ENCODE measurements at regions not wholly inside any gene's neighbourhood (a gene's known extent, or its start where the extent isn't known, plus 50 kb on each side); places are given as distances from the start of the nearest gene placed in this dataset.

DNA sequence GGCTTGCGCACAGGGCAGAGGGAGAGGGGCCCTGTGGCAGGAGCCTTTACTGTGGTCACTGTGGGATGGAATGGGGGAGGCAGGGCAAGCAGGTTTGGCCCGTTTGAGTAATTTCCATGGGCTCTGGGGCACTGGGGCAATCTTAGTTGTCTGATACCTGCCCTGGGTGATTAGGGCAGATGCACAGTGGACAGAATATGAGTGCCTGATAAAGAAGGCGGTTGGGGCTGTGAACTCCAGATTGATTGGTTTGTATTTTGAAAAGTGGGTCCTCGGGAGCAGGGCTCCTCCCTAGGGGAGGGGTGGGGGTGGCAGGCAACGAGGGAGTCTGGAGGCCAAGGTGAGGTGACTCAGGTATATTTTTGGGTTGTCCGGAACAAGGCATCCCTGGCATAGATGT, 247.5 kb downstream of the NSG2 start:
- no peak overlapping the region for H3K4me3 ChIP-seq (replicated peaks in 1 of 3; ENCODE audit: low read depth in 2 of 3, low read length in 3 of 3)
- DNase-seq: no peak
- TF ChIP-seq, protein P1, sequence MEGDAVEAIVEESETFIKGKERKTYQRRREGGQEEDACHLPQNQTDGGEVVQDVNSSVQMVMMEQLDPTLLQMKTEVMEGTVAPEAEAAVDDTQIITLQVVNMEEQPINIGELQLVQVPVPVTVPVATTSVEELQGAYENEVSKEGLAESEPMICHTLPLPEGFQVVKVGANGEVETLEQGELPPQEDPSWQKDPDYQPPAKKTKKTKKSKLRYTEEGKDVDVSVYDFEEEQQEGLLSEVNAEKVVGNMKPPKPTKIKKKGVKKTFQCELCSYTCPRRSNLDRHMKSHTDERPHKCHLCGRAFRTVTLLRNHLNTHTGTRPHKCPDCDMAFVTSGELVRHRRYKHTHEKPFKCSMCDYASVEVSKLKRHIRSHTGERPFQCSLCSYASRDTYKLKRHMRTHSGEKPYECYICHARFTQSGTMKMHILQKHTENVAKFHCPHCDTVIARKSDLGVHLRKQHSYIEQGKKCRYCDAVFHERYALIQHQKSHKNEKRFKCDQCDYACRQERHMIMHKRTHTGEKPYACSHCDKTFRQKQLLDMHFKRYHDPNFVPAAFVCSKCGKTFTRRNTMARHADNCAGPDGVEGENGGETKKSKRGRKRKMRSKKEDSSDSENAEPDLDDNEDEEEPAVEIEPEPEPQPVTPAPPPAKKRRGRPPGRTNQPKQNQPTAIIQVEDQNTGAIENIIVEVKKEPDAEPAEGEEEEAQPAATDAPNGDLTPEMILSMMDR (IDR thresholded peaks at IDR 0.05): no peak
- no peaks in the 10 kb centered on the region for H3K36me3 ChIP-seq (replicated peaks in 1 of 2; ENCODE audit: control insufficient read depth in 1 of 2, insufficient read depth in 2 of 2, low read length in 2 of 2)
- H3K27me3 ChIP-seq (ENCODE audit: control insufficient read depth in 2 of 2, insufficient read depth in 2 of 2, low read length in 2 of 2): no peaks in the 10 kb centered on the region
- H3K27ac ChIP-seq (ENCODE audit: low read depth in 1 of 2, low read length in 2 of 2): no peak overlapping the region
- Mint-ChIP-seq H3K27me3 (ENCODE audit: low read depth in 3 of 3) (peaks cover 0 to 8% (median 0%) of the 10 kb centered on the region in 3 donors), H3K9me3 (peaks cover 0 to 14% (median 10%) of the 10 kb centered on the region in 7 donors), H3K4me1 (no peaks in the 10 kb centered on the region), H3K36me3 (no peaks in the 10 kb centered on the region), H3K27ac (no peak overlapping the region), H3K4me3 (no peak overlapping the region)
- WGBS (ENCODE audit: insufficient coverage): 76% methylated on average over 6 of the region's 6 CpGs
- H3K4me2 ChIP-seq (replicated peaks; ENCODE audit: extremely low read depth, low read length, poor library complexity, severe bottlenecking): no peak overlapping the region
- H2AFZ ChIP-seq (ENCODE audit: insufficient read depth, low read depth, low read length, poor library complexity, severe bottlenecking): no peak overlapping the region
- no peaks in the 10 kb centered on the region for H3K9me3 ChIP-seq (replicated peaks in 1 of 2; ENCODE audit: control insufficient read depth in 1 of 2, insufficient read depth in 1 of 2, low read length in 2 of 2)
- no peak overlapping the region for H3K9ac ChIP-seq (ENCODE audit: insufficient read depth, low read length, poor library complexity, severe bottlenecking)
- intact Hi-C loops (cut with micrococcal nuclease): no loop called here
- H3K4me1 ChIP-seq (ENCODE audit: control insufficient read depth in 1 of 2, insufficient read depth in 2 of 2, low read length in 2 of 2): no peaks in the 10 kb centered on the region
- H4K20me1 ChIP-seq (ENCODE audit: insufficient read depth, low read length): no peaks in the 10 kb centered on the region
- no peaks in the 10 kb centered on the region for H3K79me2 ChIP-seq (ENCODE audit: insufficient read depth, low read length)

DNA sequence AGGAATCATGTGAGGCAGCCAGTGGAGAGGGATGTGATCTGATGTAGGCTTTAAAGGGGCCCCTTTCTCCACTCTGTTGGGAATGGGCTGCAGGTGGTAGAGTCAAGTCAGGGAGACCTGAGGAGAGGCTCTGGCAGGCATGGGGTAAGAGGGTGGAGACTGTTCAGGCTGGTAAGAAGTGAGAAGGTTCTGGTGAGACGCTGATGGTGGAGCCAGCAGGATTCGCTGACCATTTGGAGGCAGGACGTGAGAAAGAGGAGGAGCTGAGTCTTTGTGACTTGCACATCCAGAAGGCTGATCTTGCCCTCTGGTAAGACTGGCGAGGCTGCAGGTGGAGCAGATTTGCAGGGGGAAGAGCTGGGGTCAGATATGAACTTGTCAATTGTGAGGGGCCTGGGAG, 248.0 kb downstream of the NSG2 start:
- no peak overlapping the region for H3K4me2 ChIP-seq (replicated peaks; ENCODE audit: extremely low read depth, low read length, poor library complexity, severe bottlenecking)
- Mint-ChIP-seq H3K27me3 (ENCODE audit: low read depth in 3 of 3) (peaks cover 0 to 7% (median 0%) of the 10 kb centered on the region in 3 donors), H3K4me1 (no peaks in the 10 kb centered on the region), H3K4me3 (no peak overlapping the region), H3K36me3 (no peaks in the 10 kb centered on the region), H3K9me3 (peaks cover 0 to 14% (median 10%) of the 10 kb centered on the region in 7 donors), H3K27ac (no peak overlapping the region)
- no peak overlapping the region for H3K9ac ChIP-seq (ENCODE audit: insufficient read depth, low read length, poor library complexity, severe bottlenecking)
- TF ChIP-seq, protein P1 (IDR thresholded peaks at IDR 0.05): no peak
- intact Hi-C loops (cut with micrococcal nuclease): no loop called here
- no peaks in the 10 kb centered on the region for H3K4me1 ChIP-seq (ENCODE audit: control insufficient read depth in 1 of 2, insufficient read depth in 2 of 2, low read length in 2 of 2)
- no peaks in the 10 kb centered on the region for H3K27me3 ChIP-seq (ENCODE audit: control insufficient read depth in 2 of 2, insufficient read depth in 2 of 2, low read length in 2 of 2)
- H3K79me2 ChIP-seq (ENCODE audit: insufficient read depth, low read length): no peaks in the 10 kb centered on the region
- DNase-seq: no peak
- H3K36me3 ChIP-seq (replicated peaks in 1 of 2; ENCODE audit: control insufficient read depth in 1 of 2, insufficient read depth in 2 of 2, low read length in 2 of 2): no peaks in the 10 kb centered on the region
- no peak overlapping the region for H2AFZ ChIP-seq (ENCODE audit: insufficient read depth, low read depth, low read length, poor library complexity, severe bottlenecking)
- no peaks in the 10 kb centered on the region for H3K9me3 ChIP-seq (replicated peaks in 1 of 2; ENCODE audit: control insufficient read depth in 1 of 2, insufficient read depth in 1 of 2, low read length in 2 of 2)
- 93% methylated on average over 4 of the region's 4 CpGs for WGBS (ENCODE audit: insufficient coverage)
- no peak overlapping the region for H3K4me3 ChIP-seq (replicated peaks in 1 of 3; ENCODE audit: low read depth in 2 of 3, low read length in 3 of 3)
- H4K20me1 ChIP-seq (ENCODE audit: insufficient read depth, low read length): no peaks in the 10 kb centered on the region
- no peak overlapping the region for H3K27ac ChIP-seq (ENCODE audit: low read depth in 1 of 2, low read length in 2 of 2)

Data from CD14-positive monocyte (primary cell).